ENCODE measurements at regions not wholly inside any gene's neighbourhood (a gene's known extent, or its start where the extent isn't known, plus 50 kb on each side); places are given as distances from the start of the nearest gene placed in this dataset.
A peak's percentile ranks its signal among the peaks of the same experiment; 100 is the strongest.

- TF ChIP-seq FOSL1 (tag; conservative IDR thresholded peaks at IDR 0.05) = no peak
- no peak for TF ChIP-seq ZNF75A (CRISPR knock-in tag; IDR thresholded peaks at IDR 0.05)
- TF ChIP-seq, protein P1, sequence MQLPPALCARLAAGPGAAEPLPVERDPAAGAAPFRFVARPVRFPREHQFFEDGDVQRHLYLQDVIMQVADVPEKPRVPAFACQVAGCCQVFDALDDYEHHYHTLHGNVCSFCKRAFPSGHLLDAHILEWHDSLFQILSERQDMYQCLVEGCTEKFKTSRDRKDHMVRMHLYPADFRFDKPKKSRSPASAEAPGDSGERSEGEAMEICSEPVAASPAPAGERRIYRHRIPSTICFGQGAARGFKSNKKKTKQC (CRISPR knock-in tag; IDR thresholded peaks at IDR 0.05) = no peak
- no peak for TF ChIP-seq HNRNPLL (IDR thresholded peaks at IDR 0.05; ENCODE audit: low read depth, low read length, poor library complexity, severe bottlenecking)
- TF ChIP-seq SP1 (CRISPR knock-in tag; IDR thresholded peaks at IDR 0.05) = 0 out of 2 replicates have a peak, but pooled peaks have one; percentile 43
- TF ChIP-seq, protein P2, sequence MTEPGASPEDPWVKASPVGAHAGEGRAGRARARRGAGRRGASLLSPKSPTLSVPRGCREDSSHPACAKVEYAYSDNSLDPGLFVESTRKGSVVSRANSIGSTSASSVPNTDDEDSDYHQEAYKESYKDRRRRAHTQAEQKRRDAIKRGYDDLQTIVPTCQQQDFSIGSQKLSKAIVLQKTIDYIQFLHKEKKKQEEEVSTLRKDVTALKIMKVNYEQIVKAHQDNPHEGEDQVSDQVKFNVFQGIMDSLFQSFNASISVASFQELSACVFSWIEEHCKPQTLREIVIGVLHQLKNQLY (CRISPR knock-in tag; conservative IDR thresholded peaks at IDR 0.05) = no peak
- peak; percentile 92 for TF ChIP-seq ATF3 (IDR thresholded peaks at IDR 0.05)
- no peak for TF ChIP-seq ATF3 (CRISPR knock-in tag; conservative IDR thresholded peaks at IDR 0.05)
- 0 out of 2 replicates have a peak, but pooled peaks have one; percentile 42 for TF ChIP-seq NCOA1 (IDR thresholded peaks at IDR 0.05; ENCODE audit: low read depth)
- peak; percentile 79 for TF ChIP-seq CEBPB (tag; IDR thresholded peaks at IDR 0.05)
- TF ChIP-seq EP400 (IDR thresholded peaks at IDR 0.05) = peak; percentile 34
- no peak for TF ChIP-seq TCFL5 (CRISPR knock-in tag; conservative IDR thresholded peaks at IDR 0.05)
- TF ChIP-seq ZNF583 (CRISPR knock-in tag; IDR thresholded peaks at IDR 0.05) = no peak
- peak; percentile 88 for TF ChIP-seq DACH1 (IDR thresholded peaks at IDR 0.05; ENCODE audit: partially characterized antibody)
- no peak for TF ChIP-seq MEF2A (IDR thresholded peaks at IDR 0.05; ENCODE audit: control insufficient read depth, low read depth, low read length)
- no peak for TF ChIP-seq HBP1 (CRISPR knock-in tag; IDR thresholded peaks at IDR 0.05)
- TF ChIP-seq ZKSCAN8 (CRISPR knock-in tag; IDR thresholded peaks at IDR 0.05) = no peak
- TF ChIP-seq PYGO2 (tag; IDR thresholded peaks at IDR 0.05) = no peak
Measured at GRCh38 chr9:6080154-6080716, 64.8 kb upstream of the RANBP6 start (continued).
